ENCODE measurements at regions not wholly inside any gene's neighbourhood (a gene's known extent, or its start where the extent isn't known, plus 50 kb on each side); places are given as distances from the start of the nearest gene placed in this dataset.
"Not testable (repeated sequence)": the region's sequence is repeated elsewhere in the genome, so short reads cannot be mapped to it uniquely, and the experiment has no call there.

DNA sequence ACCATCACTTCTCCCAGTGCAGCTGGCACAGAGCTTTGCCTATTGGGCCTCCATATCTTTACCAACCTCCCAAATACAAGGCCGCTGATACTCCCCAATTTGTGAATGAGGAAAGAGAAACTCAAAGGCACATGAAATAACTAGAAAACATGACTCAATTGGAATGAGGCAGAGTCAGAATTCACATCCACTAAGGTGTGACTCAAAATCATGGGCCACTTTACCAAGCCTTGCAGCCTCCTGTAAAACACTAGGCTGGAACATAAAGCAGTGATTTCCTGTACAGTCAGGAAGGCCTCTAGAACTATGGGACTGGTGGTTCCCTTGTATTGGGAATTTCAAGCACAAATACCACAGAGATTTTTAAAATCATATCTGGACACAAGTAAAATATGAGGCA, 128.6 kb downstream of the DCLK3 start:
- DNase-seq: no peak
- H3K36me3 ChIP-seq: no peaks in the 10 kb centered on the region
- no peaks in the 10 kb centered on the region for H3K4me1 ChIP-seq
- H3K27ac ChIP-seq: no peak overlapping the region
- H3K27me3 ChIP-seq: peaks cover 0 to 3% (median 0%) of the 10 kb centered on the region in 9 donors
- intact Hi-C loops (cut with DNase I): no loop called here
- ATAC-seq: no peak
- H3K9me3 ChIP-seq: no peaks in the 10 kb centered on the region
- no peak overlapping the region for H3K4me3 ChIP-seq
- TF ChIP-seq CTCF (IDR thresholded peaks at IDR 0.05) (no peak), POLR2A (IDR thresholded peaks at IDR 0.05) (no peak)
- 92 to 100% (median 96%) methylated on average over 1 of the region's 1 CpG for WGBS, 4 donors

GRCh38 chr3:36633897-36634296, 130.5 kb downstream of the DCLK3 start:
- intact Hi-C loops (cut with DNase I); DNase-seq: not testable (repeated sequence)

DNA sequence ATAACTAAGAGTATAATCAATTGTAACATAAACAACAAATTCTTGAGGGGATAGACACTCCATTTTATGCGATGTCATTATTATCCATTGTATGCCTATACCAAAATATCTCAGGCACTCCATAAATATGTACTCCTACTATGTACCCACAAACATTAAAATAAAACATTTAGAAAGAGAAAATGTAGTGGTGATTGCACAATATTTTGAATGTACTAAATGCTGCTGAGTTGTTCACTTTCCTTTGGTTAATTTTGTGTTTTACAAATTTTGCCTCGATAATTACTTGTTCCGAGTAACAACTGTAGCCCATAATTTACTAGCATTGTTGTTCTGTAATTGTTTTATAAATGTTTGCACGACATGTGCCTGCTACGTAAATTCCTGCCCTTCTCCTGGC, 131.3 kb downstream of the DCLK3 start:
- 93 to 95% (median 94%) methylated on average over 5 of the region's 5 CpGs for WGBS, 4 donors
- intact Hi-C loops (cut with DNase I): no loop called here
- Histone ChIP-seq H3K27ac (no peak overlapping the region), H3K9me3 (peaks cover 0 to 4% (median 0%) of the 10 kb centered on the region in 12 donors), H3K4me3 (no peak overlapping the region), H3K27me3 (no peaks in the 10 kb centered on the region), H3K36me3 (no peaks in the 10 kb centered on the region), H3K4me1 (no peaks in the 10 kb centered on the region)
- DNase-seq (no peak), ATAC-seq (no peak)
- TF ChIP-seq POLR2A (IDR thresholded peaks at IDR 0.05) (no peak), CTCF (IDR thresholded peaks at IDR 0.05) (no peak)

More at GRCh38 chr3:36633897-36634296, 130.5 kb downstream of the DCLK3 start:
- not testable (repeated sequence) for H3K36me3 ChIP-seq, H3K4me1 ChIP-seq, H3K27me3 ChIP-seq, H3K27ac ChIP-seq, H3K4me3 ChIP-seq, H3K9me3 ChIP-seq, ATAC-seq
- 94 to 100% (median 96%) methylated on average over 7 to 39 of the region's 39 CpGs for WGBS, 4 donors

GRCh38 chr3:36631549-36631948, 132.8 kb downstream of the DCLK3 start:
- Histone ChIP-seq H3K36me3 (no peaks in the 10 kb centered on the region), H3K4me3 (no peak overlapping the region), H3K4me1 (no peaks in the 10 kb centered on the region), H3K27ac (no peak overlapping the region), H3K9me3 (peaks cover 0 to 4% (median 0%) of the 10 kb centered on the region in 12 donors), H3K27me3 (no peaks in the 10 kb centered on the region)
- DNase-seq (no peak), ATAC-seq (no peak)
- 70 to 92% (median 86%) methylated on average over 4 of the region's 4 CpGs for WGBS, 4 donors
- TF ChIP-seq POLR2A (IDR thresholded peaks at IDR 0.05) (no peak), CTCF (IDR thresholded peaks at IDR 0.05) (no peak)
- intact Hi-C loops (cut with DNase I): no loop called here

- no peaks in the 10 kb centered on the region for H3K36me3 ChIP-seq
- intact Hi-C loops (cut with DNase I): no loop called here
- H3K27ac ChIP-seq: no peak overlapping the region
- H3K27me3 ChIP-seq: no peaks in the 10 kb centered on the region
- H3K4me1 ChIP-seq: no peaks in the 10 kb centered on the region
- TF ChIP-seq CTCF (IDR thresholded peaks at IDR 0.05) (no peak), POLR2A (IDR thresholded peaks at IDR 0.05) (no peak)
- DNase-seq (no peak), ATAC-seq (no peak)
- no peak overlapping the region for H3K4me3 ChIP-seq
- peaks cover 0 to 6% (median 0%) of the 10 kb centered on the region in 12 donors for H3K9me3 ChIP-seq
Observed at GRCh38 chr3:36615861-36616260, 148.5 kb downstream of the DCLK3 start.

Measured in heart left ventricle (tissue), 16 donors.